H9 (cell line): ENCODE measurements at regions not wholly inside any gene's neighbourhood (a gene's known extent, or its start where the extent isn't known, plus 50 kb on each side); places are given as distances from the start of the nearest gene placed in this dataset.

Source experiments
- DNase-seq: peaks from one replicate; pipeline ENCODE4 v3.0.0-alpha.2; 2017
- H2AFZ ChIP-seq: one replicate; pipeline ENCODE4 v1.6.1; 2013; ENCODE audit warnings: mild to moderate bottlenecking, low read length, control low read depth, moderate library complexity
- H2AK5ac ChIP-seq: 2 replicates; pipeline ENCODE4 v1.6.1; 2013; ENCODE audit warnings: low read length, control low read depth, mixed read lengths; ENCODE audit not compliant: insufficient read length
- H2BK120ac ChIP-seq: one replicate; pipeline ENCODE4 v1.6.1; 2013; ENCODE audit warnings: low read depth, mild to moderate bottlenecking, low read length, control low read depth, inconsistent platforms; ENCODE audit not compliant: poor library complexity, severe bottlenecking
- H2BK12ac ChIP-seq: 2 replicates; pipeline ENCODE4 v1.6.1; 2013; ENCODE audit warnings: low read length, control low read depth, mixed read lengths, low read depth; ENCODE audit not compliant: insufficient read length
- H2BK15ac ChIP-seq: 2 replicates; pipeline ENCODE4 v1.6.1; 2013; ENCODE audit warnings: low read depth, low read length, control low read depth
- H2BK20ac ChIP-seq: one replicate; pipeline ENCODE4 v1.6.1; 2013; ENCODE audit warnings: low read depth, mild to moderate bottlenecking, low read length, control low read depth, inconsistent platforms; ENCODE audit not compliant: poor library complexity, severe bottlenecking
- H2BK5ac ChIP-seq: 2 replicates; pipeline ENCODE4 v1.6.1; 2013; ENCODE audit warnings: low read length, control low read depth, mixed read lengths; ENCODE audit not compliant: insufficient read length
- H3K14ac ChIP-seq: 2 replicates; pipeline ENCODE4 v1.6.1; 2013; ENCODE audit warnings: low read length, control low read depth; ENCODE audit not compliant: insufficient read depth
- H3K18ac ChIP-seq: 2 replicates; pipeline ENCODE4 v1.6.1; 2013; ENCODE audit warnings: low read depth, mild to moderate bottlenecking, mixed read lengths, low read length, control low read depth; ENCODE audit not compliant: insufficient read length
- H3K23ac ChIP-seq: 2 replicates; pipeline ENCODE4 v1.6.1; 2013; ENCODE audit warnings: low read length, control low read depth, mixed read lengths, low read depth; ENCODE audit not compliant: insufficient read length
- H3K23me2 ChIP-seq: 2 replicates; pipeline ENCODE4 v1.6.1; 2013; ENCODE audit warnings: low read depth, mild to moderate bottlenecking, mixed read lengths, low read length, control low read depth; ENCODE audit not compliant: insufficient read length, poor library complexity, severe bottlenecking
- H3K27ac ChIP-seq: 2 replicates; pipeline ENCODE4 v1.5.1; 2013; ENCODE audit warnings: low read length, control low read depth, mixed read lengths, low read depth; ENCODE audit not compliant: insufficient read length
- H3K27me3 ChIP-seq: 2 replicates; pipeline ENCODE4 v1.6.1; 2013; ENCODE audit warnings: low read length, control low read depth, inconsistent platforms; ENCODE audit not compliant: insufficient read depth
- H3K4ac ChIP-seq: 2 replicates; pipeline ENCODE4 v1.6.1; 2013; ENCODE audit warnings: low read depth, mild to moderate bottlenecking, control low read depth, inconsistent platforms, low read length, moderate library complexity
- H3K4me1 ChIP-seq: 2 replicates; pipeline ENCODE4 v1.6.1; 2013; ENCODE audit warnings: low read length, control low read depth, inconsistent platforms; ENCODE audit not compliant: insufficient read depth
- H3K4me2 ChIP-seq: 2 replicates; pipeline ENCODE4 v1.6.1; 2013; ENCODE audit warnings: low read length, control low read depth, mixed read lengths; ENCODE audit not compliant: insufficient read length, insufficient read depth
- H3K56ac ChIP-seq: 2 replicates; pipeline ENCODE4 v1.6.1; 2013; ENCODE audit warnings: low read depth, mild to moderate bottlenecking, mixed read lengths, low read length, control low read depth; ENCODE audit not compliant: insufficient read length
- H3K79me1 ChIP-seq: 2 replicates; pipeline ENCODE4 v1.6.1; 2013; ENCODE audit warnings: low read depth, mild to moderate bottlenecking, moderate library complexity, low read length, control low read depth, inconsistent platforms; ENCODE audit not compliant: insufficient read depth, poor library complexity, severe bottlenecking
- H3K79me2 ChIP-seq: 2 replicates; pipeline ENCODE4 v1.6.1; 2013; ENCODE audit warnings: low read length, control low read depth, inconsistent platforms; ENCODE audit not compliant: insufficient read depth
- H3K9ac ChIP-seq: 2 replicates; pipeline ENCODE4 v1.6.1; 2013; ENCODE audit warnings: low read length, control low read depth, mixed read lengths; ENCODE audit not compliant: insufficient read length; ENCODE audit errors: extremely low read depth
- H3K9me3 ChIP-seq: one replicate; pipeline ENCODE4 v1.6.1; 2013; ENCODE audit warnings: low read depth, low read length, inconsistent platforms; ENCODE audit not compliant: control insufficient read depth
- H3T11ph ChIP-seq: one replicate; pipeline ENCODE4 v1.6.1; 2013; ENCODE audit warnings: mild to moderate bottlenecking, low read length, control low read depth, inconsistent platforms
- H4K20me1 ChIP-seq: one replicate; pipeline ENCODE4 v1.6.1; 2013; ENCODE audit not compliant: control insufficient read depth, insufficient read length, insufficient read depth
- H4K5ac ChIP-seq: 2 replicates; pipeline ENCODE4 v1.6.1; 2013; ENCODE audit warnings: low read depth, mild to moderate bottlenecking, mixed read lengths, low read length, control low read depth; ENCODE audit not compliant: insufficient read length
- H4K8ac ChIP-seq: replicated peaks from 2 replicates; pipeline ENCODE4 v1.6.1; 2013; ENCODE audit warnings: low read length, control low read depth, mixed read lengths, low read depth; ENCODE audit not compliant: insufficient read length
- H4K91ac ChIP-seq: 2 replicates; pipeline ENCODE4 v1.6.1; 2013; ENCODE audit warnings: low read depth, mild to moderate bottlenecking, moderate library complexity, mixed read lengths, low read length, control low read depth; ENCODE audit not compliant: insufficient read length
- H3K27ac Mint-ChIP-seq, 3 experiments: 2 replicates in 2 of 3; 3 replicates in 1 of 3; pipeline ENCODE4 v1.8.0; 2020 to 2021; ENCODE audit warnings: mixed read lengths in 3 of 3, mild to moderate bottlenecking in 1 of 3, moderate library complexity in 1 of 3
- H3K27me3 Mint-ChIP-seq: 2 replicates; pipeline ENCODE4 v1.8.0; 2021; ENCODE audit warnings: low read depth, mild to moderate bottlenecking, moderate library complexity, mixed read lengths
- H3K36me3 Mint-ChIP-seq, 3 experiments: 2 replicates in 2 of 3; 3 replicates in 1 of 3; pipeline ENCODE4 v1.8.0; 2020 to 2021; ENCODE audit warnings: low read depth in 3 of 3, mixed read lengths in 3 of 3; ENCODE audit not compliant: insufficient read depth in 1 of 3
- H3K4me1 Mint-ChIP-seq, 2 experiments: 2 replicates each; pipeline ENCODE4 v1.8.0; 2020; ENCODE audit warnings: mixed read lengths in 2 of 2
- H3K4me3 Mint-ChIP-seq, 2 experiments: 2 replicates in 1 of 2; 3 replicates in 1 of 2; pipeline ENCODE4 v1.8.0; 2020 to 2021; ENCODE audit warnings: mild to moderate bottlenecking in 2 of 2, mixed read lengths in 2 of 2, moderate library complexity in 1 of 2
- H3K9me3 Mint-ChIP-seq, 2 experiments: 2 replicates in 1 of 2; 3 replicates in 1 of 2; pipeline ENCODE4 v1.8.0; 2020; ENCODE audit warnings: mild to moderate bottlenecking in 2 of 2, mixed read lengths in 2 of 2, moderate library complexity in 1 of 2
- CTCF ChIP-seq: fragments of 200-600 bp; sonication (generic); conservative IDR thresholded peaks from 3 replicates; pipeline ENCODE4 v1.8.0; 2021; ENCODE audit warnings: antibody characterized with exemption, mild to moderate bottlenecking
- WGBS: extraction: QIAGEN DNeasy Blood & Tissue Kit; methylation state at CpG from one replicate; pipeline ENCODE4 v1.1.7; 2013; ENCODE audit warnings: missing lambda C conversion rate, low lambda C conversion rate, mixed read lengths; ENCODE audit not compliant: insufficient read length; ENCODE audit errors: extremely low coverage; 5-methylcytosine and 5-hydroxymethylcytosine counted together

GRCh38 chr5:158286827-158287226 lies 427.9 kb upstream of the CLINT1 start:
- H3K79me2 ChIP-seq, result no peaks in the 10 kb centered on the region
- no peak overlapping the region for H3K18ac ChIP-seq
- no peak overlapping the region for H2BK5ac ChIP-seq
- H3K4me1 ChIP-seq, result no peaks in the 10 kb centered on the region
- no peaks in the 10 kb centered on the region for H3K27me3 ChIP-seq
- H3T11ph ChIP-seq, result no peak overlapping the region
- no CpG with 5 or more reads among the region's 1 CpG for WGBS
- H3K9ac ChIP-seq, result no peak overlapping the region
- H3K23me2 ChIP-seq, result no peaks in the 10 kb centered on the region
- no peaks in the 10 kb centered on the region for H3K79me1 ChIP-seq
- H2BK120ac ChIP-seq, result no peak overlapping the region
- no peak for TF ChIP-seq CTCF
- H3K4me1 Mint-ChIP-seq, result peaks cover 0 to 2% of the 10 kb centered on the region in 2 experiments; a peak in 1 of 4 replicates
- H3K27me3 Mint-ChIP-seq, result no peaks in the 10 kb centered on the region
- no peak overlapping the region for H3K27ac Mint-ChIP-seq
- H3K4ac ChIP-seq, result no peak overlapping the region
- no peak overlapping the region for H3K27ac ChIP-seq
- no peaks in the 10 kb centered on the region; a peak in 1 of 7 replicates for H3K36me3 Mint-ChIP-seq
- no peak overlapping the region for H2AK5ac ChIP-seq
- H3K4me3 Mint-ChIP-seq, result no peak overlapping the region
- no peak overlapping the region for H3K23ac ChIP-seq
- H3K4me2 ChIP-seq, result no peak overlapping the region
- no peak overlapping the region for H2BK15ac ChIP-seq
- no peaks in the 10 kb centered on the region for H3K9me3 ChIP-seq
- H2BK12ac ChIP-seq, result no peak overlapping the region
- no peak overlapping the region for H4K91ac ChIP-seq
- H2AFZ ChIP-seq, result no peak overlapping the region
- DNase-seq, result no peak
- H3K14ac ChIP-seq, result no peak overlapping the region
- H3K9me3 Mint-ChIP-seq, result no peaks in the 10 kb centered on the region; a peak in 1 of 5 replicates
- no peak overlapping the region for H4K5ac ChIP-seq
- H4K8ac ChIP-seq, result no peak overlapping the region
- no peaks in the 10 kb centered on the region for H4K20me1 ChIP-seq
- H2BK20ac ChIP-seq, result no peak overlapping the region
- no peak overlapping the region for H3K56ac ChIP-seq
